ENCODE measurements at regions not wholly inside any gene's neighbourhood (a gene's known extent, or its start where the extent isn't known, plus 50 kb on each side); places are given as distances from the start of the nearest gene placed in this dataset.

DNA sequence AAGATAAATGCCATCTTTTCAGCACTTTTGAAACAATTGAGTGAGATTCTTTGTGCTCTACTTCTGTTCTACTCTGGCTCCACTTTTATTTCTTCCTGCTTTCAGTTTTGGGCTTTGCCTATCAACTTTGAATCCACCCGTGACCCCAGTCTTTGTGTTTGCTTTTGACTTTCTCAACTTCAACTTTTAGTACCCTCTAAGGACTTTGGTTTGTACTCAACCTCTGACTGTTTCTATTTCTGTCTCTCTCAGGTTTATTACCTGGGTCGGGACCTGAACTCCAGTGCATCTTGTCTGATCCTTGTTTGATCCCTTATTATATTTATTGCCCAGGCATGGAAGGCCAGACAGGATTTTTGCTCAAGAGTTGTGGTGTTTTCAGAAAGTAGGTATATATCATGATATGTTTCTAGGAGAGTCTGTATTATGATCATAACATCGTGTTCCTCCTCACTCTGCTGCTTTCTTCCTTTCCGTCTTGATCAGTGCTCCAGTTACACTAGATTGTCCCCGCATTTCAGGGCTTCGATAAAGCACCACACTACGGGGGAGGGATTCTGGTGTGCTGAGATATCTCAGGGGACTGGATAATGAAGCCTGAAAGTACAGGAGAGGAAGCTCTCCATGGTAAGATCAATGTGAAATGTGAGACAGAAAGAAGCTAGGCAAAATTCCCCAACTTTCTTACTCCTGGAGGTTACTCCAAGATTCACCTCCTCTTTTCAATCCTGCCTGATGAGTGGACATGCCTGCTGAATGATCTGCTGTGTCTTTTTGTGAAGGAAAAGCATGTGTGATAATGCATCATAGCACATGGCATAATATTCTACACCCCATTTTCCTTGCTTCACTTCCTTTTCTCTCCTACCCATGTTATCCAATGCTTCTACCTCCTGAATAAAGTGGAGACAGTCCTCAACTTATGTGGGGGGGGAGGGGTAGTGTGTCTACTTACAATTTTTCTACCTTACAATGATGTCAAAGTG lies 155.5 kb upstream of the GRIN3A start:
- H3K4me1 ChIP-seq (ENCODE audit: control insufficient read depth, insufficient read depth, low read depth, low read length): no peaks in the 10 kb centered on the region
- no peaks in the 10 kb centered on the region for H3K36me3 ChIP-seq (ENCODE audit: control insufficient read depth in 1 of 2, insufficient read depth in 2 of 2, low read depth in 1 of 2, low read length in 2 of 2)
- no peaks in the 10 kb centered on the region for H3K9me3 ChIP-seq (ENCODE audit: control insufficient read depth, low read length)
- no peak overlapping the region for H2AFZ ChIP-seq (ENCODE audit: low read depth, low read length)
- H3K23ac ChIP-seq (ENCODE audit: low read length in 2 of 2): no peak overlapping the region
- no peak overlapping the region for H3K18ac ChIP-seq (ENCODE audit: low read depth in 1 of 2, low read length in 2 of 2)
- no peak overlapping the region for H3K4me3 ChIP-seq (ENCODE audit: insufficient read depth in 1 of 2, low read depth in 1 of 2, low read length in 2 of 2)
- H3K4ac ChIP-seq (ENCODE audit: low read depth in 1 of 2, low read length in 2 of 2): no peak overlapping the region
- H3K9ac ChIP-seq (ENCODE audit: low read length): no peak overlapping the region
- H4K8ac ChIP-seq (ENCODE audit: low read length): no peak overlapping the region
- 85% methylated on average over 5 of the region's 7 CpGs for WGBS
- H2BK120ac ChIP-seq (ENCODE audit: low read depth, low read length): no peak overlapping the region
- H2AK5ac ChIP-seq (ENCODE audit: low read length, severe bottlenecking): no peak overlapping the region
- H3K79me1 ChIP-seq (replicated peaks; ENCODE audit: low read length, poor library complexity, severe bottlenecking): no peaks in the 10 kb centered on the region
- no peak overlapping the region for H3K27ac ChIP-seq (ENCODE audit: low read length, poor library complexity, severe bottlenecking)
- no peak overlapping the region for H3K4me2 ChIP-seq (ENCODE audit: low read length, poor library complexity, severe bottlenecking)
- no peak overlapping the region for H4K91ac ChIP-seq (ENCODE audit: low read length)
- no peak overlapping the region for H2BK5ac ChIP-seq (ENCODE audit: low read depth, low read length, poor library complexity, severe bottlenecking)
- no peak for DNase-seq
- peaks cover 0 to 5% of the 10 kb centered on the region in 2 experiments for H3K27me3 ChIP-seq (ENCODE audit: control insufficient read depth in 1 of 2, insufficient read depth in 1 of 2, low read length in 2 of 2)
- no peak overlapping the region for H2BK12ac ChIP-seq (ENCODE audit: low read length in 2 of 2)
- no peak overlapping the region for H3K14ac ChIP-seq (ENCODE audit: low read length in 2 of 2)
- no peak overlapping the region for H2BK15ac ChIP-seq (ENCODE audit: low read depth, poor library complexity, severe bottlenecking)

GRCh38 chr9:101881508-101881907 lies 143.1 kb upstream of the GRIN3A start:
- no peak overlapping the region for H4K8ac ChIP-seq (ENCODE audit: low read length)

DNA sequence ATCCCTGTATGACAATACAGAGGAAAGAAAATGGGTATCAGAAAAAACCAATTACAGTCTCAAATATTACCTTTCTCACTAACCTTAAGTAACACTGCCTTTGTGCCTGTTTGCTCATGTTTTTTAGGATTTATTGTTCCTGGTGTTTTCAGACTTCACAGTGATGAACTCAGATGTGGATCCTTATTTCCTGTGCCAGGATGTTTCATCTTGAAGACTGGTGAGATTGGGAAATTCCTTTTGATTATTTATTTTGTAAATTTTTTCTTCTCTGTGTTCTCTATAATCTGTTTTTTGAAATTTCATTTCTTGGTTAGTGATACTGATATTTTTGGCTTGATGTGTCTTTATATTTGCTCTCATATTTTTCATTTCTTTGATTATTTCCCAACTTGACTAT lies 142.4 kb upstream of the GRIN3A start:
- no peak overlapping the region for H2BK5ac ChIP-seq (ENCODE audit: low read depth, low read length, poor library complexity, severe bottlenecking)
- no peak overlapping the region for H2AFZ ChIP-seq (ENCODE audit: low read depth, low read length)
- H3K9me3 ChIP-seq (ENCODE audit: control insufficient read depth, low read length): no peaks in the 10 kb centered on the region
- no peak overlapping the region for H2BK12ac ChIP-seq (ENCODE audit: low read length in 2 of 2)
- no peak overlapping the region for H3K4me2 ChIP-seq (ENCODE audit: low read length, poor library complexity, severe bottlenecking)
- no peak overlapping the region for H4K8ac ChIP-seq (ENCODE audit: low read length)
- no peak for DNase-seq
- no peak overlapping the region for H3K9ac ChIP-seq (ENCODE audit: low read length)
- no peaks in the 10 kb centered on the region for H3K4me1 ChIP-seq (ENCODE audit: control insufficient read depth, insufficient read depth, low read depth, low read length)
- no peak overlapping the region for H3K4ac ChIP-seq (ENCODE audit: low read depth in 1 of 2, low read length in 2 of 2)
- no peak overlapping the region for H2BK120ac ChIP-seq (ENCODE audit: low read depth, low read length)
- H3K27ac ChIP-seq (ENCODE audit: low read length, poor library complexity, severe bottlenecking): no peak overlapping the region
- no peaks in the 10 kb centered on the region for H3K27me3 ChIP-seq (ENCODE audit: control insufficient read depth in 1 of 2, insufficient read depth in 1 of 2, low read length in 2 of 2)
- no peaks in the 10 kb centered on the region for H3K36me3 ChIP-seq (ENCODE audit: control insufficient read depth in 1 of 2, insufficient read depth in 2 of 2, low read depth in 1 of 2, low read length in 2 of 2)
- no peak overlapping the region for H3K23ac ChIP-seq (ENCODE audit: low read length in 2 of 2)
- no peak overlapping the region for H3K18ac ChIP-seq (ENCODE audit: low read depth in 1 of 2, low read length in 2 of 2)
- no peak overlapping the region for H4K91ac ChIP-seq (ENCODE audit: low read length)
- no peak overlapping the region for H2AK5ac ChIP-seq (ENCODE audit: low read length, severe bottlenecking)
- H2BK15ac ChIP-seq (ENCODE audit: low read depth, poor library complexity, severe bottlenecking): no peak overlapping the region
- H3K14ac ChIP-seq (ENCODE audit: low read length in 2 of 2): no peak overlapping the region
- no peaks in the 10 kb centered on the region for H3K79me1 ChIP-seq (replicated peaks; ENCODE audit: low read length, poor library complexity, severe bottlenecking)
- H3K4me3 ChIP-seq (ENCODE audit: insufficient read depth in 1 of 2, low read depth in 1 of 2, low read length in 2 of 2): no peak overlapping the region

More at GRCh38 chr9:101881508-101881907, 143.1 kb upstream of the GRIN3A start:
- H3K14ac ChIP-seq (ENCODE audit: low read length in 2 of 2): no peak overlapping the region
- H4K91ac ChIP-seq (ENCODE audit: low read length): no peak overlapping the region
- no peak overlapping the region for H3K27ac ChIP-seq (ENCODE audit: low read length, poor library complexity, severe bottlenecking)
- no peaks in the 10 kb centered on the region for H3K36me3 ChIP-seq (ENCODE audit: control insufficient read depth in 1 of 2, insufficient read depth in 2 of 2, low read depth in 1 of 2, low read length in 2 of 2)
- H3K9me3 ChIP-seq (ENCODE audit: control insufficient read depth, low read length): no peaks in the 10 kb centered on the region
- H3K9ac ChIP-seq (ENCODE audit: low read length): no peak overlapping the region
- H3K4me2 ChIP-seq (ENCODE audit: low read length, poor library complexity, severe bottlenecking): no peak overlapping the region
- no peaks in the 10 kb centered on the region for H3K4me1 ChIP-seq (ENCODE audit: control insufficient read depth, insufficient read depth, low read depth, low read length)
- H2AK5ac ChIP-seq (ENCODE audit: low read length, severe bottlenecking): no peak overlapping the region
- H3K27me3 ChIP-seq (ENCODE audit: control insufficient read depth in 1 of 2, insufficient read depth in 1 of 2, low read length in 2 of 2): no peaks in the 10 kb centered on the region
- H3K18ac ChIP-seq (ENCODE audit: low read depth in 1 of 2, low read length in 2 of 2): no peak overlapping the region
- no peak for DNase-seq
- H3K23ac ChIP-seq (ENCODE audit: low read length in 2 of 2): no peak overlapping the region
- H2BK5ac ChIP-seq (ENCODE audit: low read depth, low read length, poor library complexity, severe bottlenecking): no peak overlapping the region
- H2BK12ac ChIP-seq (ENCODE audit: low read length in 2 of 2): no peak overlapping the region
- no peak overlapping the region for H2BK15ac ChIP-seq (ENCODE audit: low read depth, poor library complexity, severe bottlenecking)
- no peak overlapping the region for H2BK120ac ChIP-seq (ENCODE audit: low read depth, low read length)
- H3K4me3 ChIP-seq (ENCODE audit: insufficient read depth in 1 of 2, low read depth in 1 of 2, low read length in 2 of 2): no peak overlapping the region
- no peaks in the 10 kb centered on the region for H3K79me1 ChIP-seq (replicated peaks; ENCODE audit: low read length, poor library complexity, severe bottlenecking)
- 100% methylated on average over 1 of the region's 2 CpGs for WGBS
- H3K4ac ChIP-seq (ENCODE audit: low read depth in 1 of 2, low read length in 2 of 2): no peak overlapping the region
- no peak overlapping the region for H2AFZ ChIP-seq (ENCODE audit: low read depth, low read length)

- no CpG with 5 or more reads among the region's 4 CpGs for WGBS
- H3K27ac ChIP-seq (ENCODE audit: low read length, poor library complexity, severe bottlenecking): no peak overlapping the region
- no peak overlapping the region for H3K4me3 ChIP-seq (ENCODE audit: insufficient read depth in 1 of 2, low read depth in 1 of 2, low read length in 2 of 2)
- H2AFZ ChIP-seq (ENCODE audit: low read depth, low read length): no peak overlapping the region
- no peaks in the 10 kb centered on the region for H3K27me3 ChIP-seq (ENCODE audit: control insufficient read depth in 1 of 2, insufficient read depth in 1 of 2, low read length in 2 of 2)
- H3K4me1 ChIP-seq (ENCODE audit: control insufficient read depth, insufficient read depth, low read depth, low read length): no peaks in the 10 kb centered on the region
- no peak overlapping the region for H3K23ac ChIP-seq (ENCODE audit: low read length in 2 of 2)
- H3K79me1 ChIP-seq (replicated peaks; ENCODE audit: low read length, poor library complexity, severe bottlenecking): no peaks in the 10 kb centered on the region
- H3K36me3 ChIP-seq (ENCODE audit: control insufficient read depth in 1 of 2, insufficient read depth in 2 of 2, low read depth in 1 of 2, low read length in 2 of 2): no peaks in the 10 kb centered on the region
- H4K8ac ChIP-seq (ENCODE audit: low read length): no peak overlapping the region
- H4K91ac ChIP-seq (ENCODE audit: low read length): no peak overlapping the region
- H3K18ac ChIP-seq (ENCODE audit: low read depth in 1 of 2, low read length in 2 of 2): no peak overlapping the region
- H2BK15ac ChIP-seq (ENCODE audit: low read depth, poor library complexity, severe bottlenecking): no peak overlapping the region
- H2AK5ac ChIP-seq (ENCODE audit: low read length, severe bottlenecking): no peak overlapping the region
- no peak overlapping the region for H2BK5ac ChIP-seq (ENCODE audit: low read depth, low read length, poor library complexity, severe bottlenecking)
- H3K9ac ChIP-seq (ENCODE audit: low read length): no peak overlapping the region
- no peak overlapping the region for H3K4ac ChIP-seq (ENCODE audit: low read depth in 1 of 2, low read length in 2 of 2)
- no peak overlapping the region for H2BK12ac ChIP-seq (ENCODE audit: low read length in 2 of 2)
- no peaks in the 10 kb centered on the region for H3K9me3 ChIP-seq (ENCODE audit: control insufficient read depth, low read length)
- H2BK120ac ChIP-seq (ENCODE audit: low read depth, low read length): no peak overlapping the region
- H3K4me2 ChIP-seq (ENCODE audit: low read length, poor library complexity, severe bottlenecking): no peak overlapping the region
- no peak for DNase-seq
- H3K14ac ChIP-seq (ENCODE audit: low read length in 2 of 2): no peak overlapping the region
These were observed 140.3 kb upstream of the GRIN3A start for GRCh38 chr9:101878734-101879133.
